SK-N-SH (cell line): ENCODE measurements at regions not wholly inside any gene's neighbourhood (a gene's known extent, or its start where the extent isn't known, plus 50 kb on each side); places are given as distances from the start of the nearest gene placed in this dataset.
A peak's percentile ranks its signal among the peaks of the same experiment; 100 is the strongest.

Experiments used
- CTCF ChIA-PET: fragments of 300-600, 350-600 bp; formaldehyde crosslinking; extraction: SDS; loops from one replicate; lab custom pipeline; 2021; lab: Yijun Ruan, JAX
- POLR2A ChIA-PET: fragments of 350-600 bp; sonication (Branson Sonifier 250); formaldehyde crosslinking; extraction: SDS; loops from one replicate; lab custom pipeline; 2020; ENCODE audit warnings: antibody characterized with exemption, inconsistent platforms; lab: Yijun Ruan, JAX
- DNase-seq: peaks from one replicate; pipeline ENCODE4 v3.0.0; 2012
- H2AFZ ChIP-seq: fragments of 200-600 bp; sonication (generic); 2 replicates; pipeline ENCODE4 v1.8.1; 2016; ENCODE audit warnings: antibody characterized with exemption, mild to moderate bottlenecking, low read depth
- H3F3A ChIP-seq: fragments of 200-600 bp; sonication (generic); replicated peaks from 2 replicates; pipeline ENCODE3; 2016; ENCODE audit warnings: antibody characterized with exemption, mild to moderate bottlenecking; ENCODE audit not compliant: insufficient read depth
- H3K27ac ChIP-seq, 2 experiments: fragments of 200-500 bp in 1 of 2; fragments of 200-600 bp in 1 of 2; sonication (Bioruptor generic) in 1 of 2; sonication (generic), shearing (Covaris generic) in 1 of 2; 2 replicates each; pipeline versions ENCODE4 v1.5.1 to v1.6.1; 2014 to 2016; ENCODE audit warnings: low read depth in 2 of 2, inconsistent platforms in 1 of 2, low read length in 1 of 2, mild to moderate bottlenecking in 1 of 2, mixed read lengths in 1 of 2
- H3K27me3 ChIP-seq: fragments of 200-600 bp; sonication (generic), shearing (Covaris generic); 2 replicates; pipeline ENCODE4 v1.6.1; 2016; ENCODE audit warnings: mixed run types; ENCODE audit not compliant: insufficient read depth
- H3K36me3 ChIP-seq, 2 experiments: fragments of 200-500 bp in 1 of 2; fragments of 200-600 bp in 1 of 2; sonication (Bioruptor generic) in 1 of 2; sonication (generic) in 1 of 2; replicated peaks in 1 of 2; 2 replicates each; pipeline versions ENCODE3 to v1.5.1; 2014 to 2016; ENCODE audit warnings: low read length in 1 of 2, mild to moderate bottlenecking in 1 of 2; ENCODE audit not compliant: insufficient read depth in 2 of 2, control insufficient read depth in 1 of 2
- H3K4me1 ChIP-seq, 2 experiments: fragments of 200-500 bp in 1 of 2; fragments of 200-600 bp in 1 of 2; sonication (Bioruptor generic) in 1 of 2; sonication (generic), shearing (Covaris generic) in 1 of 2; 2 replicates each; pipeline versions ENCODE4 v1.5.1 to v1.6.1; 2014 to 2016; ENCODE audit warnings: low read depth in 1 of 2, low read length in 1 of 2, mixed run types in 1 of 2; ENCODE audit not compliant: insufficient read depth in 2 of 2, control insufficient read depth in 1 of 2
- H3K4me2 ChIP-seq: fragments of 200-600 bp; sonication (generic), shearing (Covaris generic); 2 replicates; pipeline ENCODE4 v1.6.1; 2017; ENCODE audit warnings: mixed run types
- H3K4me3 ChIP-seq, 2 experiments: fragments of 200-500 bp in 1 of 2; fragments of 200-600 bp in 1 of 2; sonication (Bioruptor generic) in 1 of 2; sonication (generic), shearing (Covaris generic) in 1 of 2; 2 replicates each; pipeline versions ENCODE4 v1.5.1 to v1.8.1; 2014 to 2016; ENCODE audit warnings: low read depth in 2 of 2, inconsistent platforms in 1 of 2, low read length in 1 of 2, mild to moderate bottlenecking in 1 of 2, mixed read lengths in 1 of 2, moderate library complexity in 1 of 2
- H3K79me2 ChIP-seq: fragments of 200-600 bp; sonication (generic); 2 replicates; pipeline ENCODE4 v1.8.1; 2017; ENCODE audit warnings: mild to moderate bottlenecking; ENCODE audit not compliant: insufficient read depth
- H3K9ac ChIP-seq: fragments of 200-600 bp; sonication (generic); 2 replicates; pipeline ENCODE4 v1.6.1; 2017; ENCODE audit warnings: mixed run types
- H3K9me2 ChIP-seq: fragments of 200-600 bp; sonication (generic); 2 replicates; pipeline ENCODE4 v1.6.1; 2017; ENCODE audit warnings: mixed run types
- H3K9me3 ChIP-seq: fragments of 200-600 bp; sonication (generic); 2 replicates; pipeline ENCODE4 v1.6.1; 2017; ENCODE audit warnings: mixed run types, mild to moderate bottlenecking, moderate library complexity
- H4K20me1 ChIP-seq: fragments of 200-600 bp; sonication (generic); 2 replicates; pipeline ENCODE4 v1.6.1; 2017; ENCODE audit warnings: mild to moderate bottlenecking, mixed run types; ENCODE audit not compliant: insufficient read depth
- CHD2 ChIP-seq: fragments of 150-350 bp; IDR thresholded peaks from 2 replicates; pipeline ENCODE4 v1.6.1; 2018; ENCODE audit warnings: low read length; ENCODE audit not compliant: partially characterized antibody
- CTCF ChIP-seq: fragments of 200-600 bp; sonication (generic); IDR thresholded peaks from 2 replicates; pipeline ENCODE4 v1.6.1; 2017; ENCODE audit warnings: antibody characterized with exemption, mild to moderate bottlenecking, moderate library complexity
- EP300 ChIP-seq, 2 experiments: IDR thresholded peaks; 2 replicates each; pipeline versions ENCODE4 v1.4.0 to v1.6.1; 2012; ENCODE audit warnings: borderline replicate concordance in 1 of 2, low read depth in 1 of 2, low read length in 1 of 2
- EZH2phosphoT487 ChIP-seq: fragments of 200-600 bp; sonication (generic); IDR thresholded peaks from 2 replicates; pipeline ENCODE4 v1.6.1; 2017; ENCODE audit warnings: low read depth, mixed run types, mild to moderate bottlenecking, antibody characterized with exemption, moderate library complexity, borderline replicate concordance
- FOSL2 ChIP-seq: IDR thresholded peaks from 2 replicates; pipeline ENCODE4 v1.4.0; 2012; ENCODE audit warnings: low read depth, mild to moderate bottlenecking, moderate library complexity, borderline replicate concordance
- FOXJ3 ChIP-seq: sonication (generic); formaldehyde crosslinking; IDR thresholded peaks from 2 replicates; pipeline ENCODE4 v1.5.1; 2020; ENCODE audit warnings: mild to moderate bottlenecking, missing genetic modification reagents
- GABPA ChIP-seq: IDR thresholded peaks from 2 replicates; pipeline ENCODE4 v1.4.0; 2012; ENCODE audit warnings: low read depth, mild to moderate bottlenecking
- GATA2 ChIP-seq: sonication (generic); formaldehyde crosslinking; IDR thresholded peaks from 2 replicates; pipeline ENCODE4 v1.5.0; 2020; ENCODE audit warnings: mild to moderate bottlenecking, missing genetic modification reagents
- IRF3 ChIP-seq: fragments of 150-350 bp; IDR thresholded peaks from 2 replicates; pipeline ENCODE4 v1.6.1; 2016; ENCODE audit warnings: mild to moderate bottlenecking, low read depth, low read length
- JUND ChIP-seq: IDR thresholded peaks from 2 replicates; pipeline ENCODE4 v1.4.0; 2012
- MAX ChIP-seq: IDR thresholded peaks from 2 replicates; pipeline ENCODE4 v1.4.0; 2012; ENCODE audit warnings: low read depth
- MXI1 ChIP-seq: IDR thresholded peaks from 2 replicates; pipeline ENCODE4 v1.6.1; 2012; ENCODE audit warnings: mild to moderate bottlenecking, low read depth, low read length, improper control_type of control experiment
- NRF1 ChIP-seq: IDR thresholded peaks from 2 replicates; pipeline ENCODE4 v1.6.1; 2012; ENCODE audit warnings: low read depth, mild to moderate bottlenecking, low read length
- POLR2AphosphoS5 ChIP-seq: IDR thresholded peaks from 2 replicates; pipeline ENCODE4 v1.6.1; 2012; ENCODE audit warnings: low read depth, low read length
- RAD21 ChIP-seq: IDR thresholded peaks from 2 replicates; pipeline ENCODE4 v1.6.1; 2012; ENCODE audit warnings: mild to moderate bottlenecking, low read length
- RCOR1 ChIP-seq: fragments of 150-350 bp; IDR thresholded peaks from 2 replicates; pipeline ENCODE4 v1.6.1; 2017; ENCODE audit warnings: antibody characterized with exemption, low read length
- REST ChIP-seq: IDR thresholded peaks from 2 replicates; pipeline ENCODE4 v1.6.1; 2012; ENCODE audit warnings: mild to moderate bottlenecking, low read depth, low read length, moderate library complexity
- RFX5 ChIP-seq: IDR thresholded peaks from 2 replicates; pipeline ENCODE4 v1.6.1; 2012; ENCODE audit warnings: mild to moderate bottlenecking, improper control_type of control experiment, low read length
- SMC3 ChIP-seq: IDR thresholded peaks from 2 replicates; pipeline ENCODE4 v1.6.1; 2012; ENCODE audit warnings: low read depth, low read length, improper control_type of control experiment
- TCF12 ChIP-seq: IDR thresholded peaks from 2 replicates; pipeline ENCODE4 v1.4.0; 2012
- YY1 ChIP-seq: IDR thresholded peaks from 2 replicates; pipeline ENCODE4 v1.4.0; 2012; ENCODE audit warnings: low read depth, mild to moderate bottlenecking
- ZBTB33 ChIP-seq: IDR thresholded peaks from 2 replicates; pipeline ENCODE4 v1.4.0; 2012; ENCODE audit warnings: low read depth, borderline replicate concordance
- WGBS: methylation state at CpG from one replicate; pipeline ENCODE4 v1.1.6; 2017; ENCODE audit warnings: low lambda C conversion rate; 5-methylcytosine and 5-hydroxymethylcytosine counted together

GRCh38 chr7:101681170-101682007 is 52.3 kb upstream of the MYL10 start (continued):
- TF ChIP-seq POLR2AphosphoS5 (peak; percentile 10; the same call in 1 of the 2 replicates), JUND (peak; percentile 86; the same call in 1 of the 2 replicates), FOSL2 (peak; percentile 94), SMC3 (peak; percentile 30; the same call in 1 of the 2 replicates), ZBTB33 (no peak), REST (peak; percentile 56; the same call in 1 of the 2 replicates), FOXJ3 (no peak), EP300 (IDR thresholded peaks at IDR 0.05; ENCODE audit: borderline replicate concordance in 1 of 2, low read depth in 1 of 2, low read length in 1 of 2) (peak; percentile 53 to 62; a peak in 3 of 4 replicates), GABPA (no peak), MAX (peak; percentile 73), NRF1 (0 out of 2 replicates have a peak, but pooled peaks have one; percentile 29), TCF12 (peak; percentile 73; the same call in 1 of the 2 replicates), RCOR1 (peak; percentile 46)

- CTCF ChIA-PET: interaction anchor here (0.9 to 4.0 kb wide), 10 partner anchors 84 to 588 kb away, joined by 3 to 11 read pairs (median 5); no protein-coding TSS in a partner anchor
- TF ChIP-seq RAD21 (no peak), EZH2phosphoT487 (no peak), TCF12 (no peak), JUND (no peak), YY1 (no peak), CHD2 (no peak), SMC3 (no peak), RFX5 (no peak), MAX (no peak), MXI1 (no peak), IRF3 (no peak), CTCF (no peak), GATA2 (CRISPR knock-in tag) (no peak)
Measured at GRCh38 chr7:101684983-101685330, 55.9 kb upstream of the MYL10 start.

More at GRCh38 chr7:101684983-101685330, 55.9 kb upstream of the MYL10 start:
- DNase-seq: no peak
- Histone ChIP-seq H3K9ac (no peak overlapping the region), H3K27ac (no peak overlapping the region), H3K9me2 (no peaks in the 10 kb centered on the region), H3K79me2 (no peaks in the 10 kb centered on the region), H3K36me3 (no peaks in the 10 kb centered on the region), H3K4me3 (no peak overlapping the region), H3K4me1 (peaks cover 15 to 19% of the 10 kb centered on the region in 2 experiments; a peak in 3 of 4 replicates), H4K20me1 (no peaks in the 10 kb centered on the region), H3K27me3 (no peaks in the 10 kb centered on the region), H3K4me2 (no peak overlapping the region), H2AFZ (no peak overlapping the region), H3F3A (peaks cover 38% of the 10 kb centered on the region), H3K9me3 (no peaks in the 10 kb centered on the region)
- 95% methylated on average over 5 of the region's 5 CpGs for WGBS
- POLR2A ChIA-PET: no interaction called here
